ENCODE measurements at regions not wholly inside any gene's neighbourhood (a gene's known extent, or its start where the extent isn't known, plus 50 kb on each side); places are given as distances from the start of the nearest gene placed in this dataset.

GRCh38 chr3:184656829-184657681 lies 54.8 kb downstream of the MAGEF1 start:
- H3K9ac ChIP-seq (replicated peaks; ENCODE audit: extremely low read depth, insufficient read depth, low read length), result no peak overlapping the region
- no peak for FAIRE-seq
- H3K27me3 ChIP-seq (ENCODE audit: control insufficient read depth in 2 of 2, insufficient read depth in 2 of 2, low read length in 2 of 2), result no peaks in the 10 kb centered on the region
- no peaks in the 10 kb centered on the region for H3K9me1 ChIP-seq (replicated peaks; ENCODE audit: control insufficient read depth, extremely low read depth, insufficient read depth, low read length)
- H4K20me1 ChIP-seq (replicated peaks; ENCODE audit: control insufficient read depth, extremely low read depth, insufficient read depth, low read length), result no peaks in the 10 kb centered on the region
- no peak overlapping the region for H3K27ac ChIP-seq (ENCODE audit: insufficient read depth, low read depth, low read length)
- H3K4me2 ChIP-seq (ENCODE audit: insufficient read depth, low read length), result no peak overlapping the region
- H3K4me1 ChIP-seq (ENCODE audit: control insufficient read depth, extremely low read depth, insufficient read depth, low read length), result no peaks in the 10 kb centered on the region
- H3K79me2 ChIP-seq (ENCODE audit: control insufficient read depth, insufficient read depth, low read length), result no peaks in the 10 kb centered on the region
- ChIA-PET CTCF (interaction anchor here (1.1 kb wide), 1 partner anchor 123 kb away, joined by 3 read pairs; no protein-coding TSS in a partner anchor), POLR2A (no interaction called here)
- BruUV-seq (replicated peaks), result no TSS peak
- dilution Hi-C loops (cut with MboI; ENCODE audit: extremely low pct_ligation_motif_present, low sequenced_read_pairs) (no loop called here), intact Hi-C loops (cut with micrococcal nuclease) (no loop called here)
- no peak overlapping the region for H2AFZ ChIP-seq (ENCODE audit: low read depth, low read length)
- DNase-seq (ENCODE audit: low read depth, low spot score), result no peak
- H3K36me3 ChIP-seq (ENCODE audit: control insufficient read depth in 2 of 2, extremely low read depth in 1 of 2, insufficient read depth in 2 of 2, low read length in 2 of 2), result no peaks in the 10 kb centered on the region
- TF ChIP-seq CTCF (IDR thresholded peaks at IDR 0.05; ENCODE audit: extremely low read depth in 1 of 2, insufficient read depth in 1 of 2, low read depth in 1 of 2, low read length in 2 of 2) (no peak), POLR2AphosphoS5 (IDR thresholded peaks at IDR 0.05; ENCODE audit: insufficient read depth, low read depth, low read length) (no peak), FOS (IDR thresholded peaks at IDR 0.05; ENCODE audit: borderline replicate concordance, insufficient read depth, low read length) (no peak), MYC (IDR thresholded peaks at IDR 0.05; ENCODE audit: low read depth, low read length) (no peak), JUN (IDR thresholded peaks at IDR 0.05; ENCODE audit: borderline replicate concordance, insufficient read depth, insufficient read length, low read depth) (no peak), EZH2 (IDR thresholded peaks at IDR 0.05; ENCODE audit: borderline replicate concordance, low read depth, low read length, severe bottlenecking) (no peak)
- no peaks in the 10 kb centered on the region for H3K9me3 ChIP-seq (replicated peaks; ENCODE audit: control insufficient read depth, insufficient read depth, low read length)
- H3K4me3 ChIP-seq (replicated peaks in 1 of 3; ENCODE audit: insufficient read depth in 1 of 3, low read depth in 1 of 3, low read length in 3 of 3), result no peak overlapping the region
